ENCODE measurements at regions not wholly inside any gene's neighbourhood (a gene's known extent, or its start where the extent isn't known, plus 50 kb on each side); places are given as distances from the start of the nearest gene placed in this dataset.

DNA sequence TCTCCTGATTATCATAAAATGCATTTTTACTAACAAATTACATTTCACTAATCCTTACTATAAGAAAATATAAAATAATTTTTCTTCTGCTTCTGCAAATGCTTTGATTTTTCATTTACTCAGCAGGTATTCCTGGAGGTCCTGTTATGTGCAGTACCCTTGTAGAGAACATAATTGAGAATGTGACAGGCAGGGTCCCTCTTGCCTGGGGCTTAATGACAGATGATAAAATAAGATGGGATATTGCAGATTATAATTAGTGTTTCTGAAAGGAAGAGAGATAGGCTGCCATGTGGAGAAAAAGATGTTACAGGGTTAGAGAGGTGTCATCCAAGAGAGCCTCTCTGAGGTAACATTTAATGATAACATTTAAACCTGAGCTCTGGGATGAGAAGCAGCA is 128.9 kb downstream of the MAD2L1 start:
- TF ChIP-seq, protein P1, sequence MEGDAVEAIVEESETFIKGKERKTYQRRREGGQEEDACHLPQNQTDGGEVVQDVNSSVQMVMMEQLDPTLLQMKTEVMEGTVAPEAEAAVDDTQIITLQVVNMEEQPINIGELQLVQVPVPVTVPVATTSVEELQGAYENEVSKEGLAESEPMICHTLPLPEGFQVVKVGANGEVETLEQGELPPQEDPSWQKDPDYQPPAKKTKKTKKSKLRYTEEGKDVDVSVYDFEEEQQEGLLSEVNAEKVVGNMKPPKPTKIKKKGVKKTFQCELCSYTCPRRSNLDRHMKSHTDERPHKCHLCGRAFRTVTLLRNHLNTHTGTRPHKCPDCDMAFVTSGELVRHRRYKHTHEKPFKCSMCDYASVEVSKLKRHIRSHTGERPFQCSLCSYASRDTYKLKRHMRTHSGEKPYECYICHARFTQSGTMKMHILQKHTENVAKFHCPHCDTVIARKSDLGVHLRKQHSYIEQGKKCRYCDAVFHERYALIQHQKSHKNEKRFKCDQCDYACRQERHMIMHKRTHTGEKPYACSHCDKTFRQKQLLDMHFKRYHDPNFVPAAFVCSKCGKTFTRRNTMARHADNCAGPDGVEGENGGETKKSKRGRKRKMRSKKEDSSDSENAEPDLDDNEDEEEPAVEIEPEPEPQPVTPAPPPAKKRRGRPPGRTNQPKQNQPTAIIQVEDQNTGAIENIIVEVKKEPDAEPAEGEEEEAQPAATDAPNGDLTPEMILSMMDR (conservative IDR thresholded peaks at IDR 0.05; ENCODE audit: low read depth, low read length), result no peak
- no peak for TF ChIP-seq EZH2 (IDR thresholded peaks at IDR 0.05; ENCODE audit: low read length, unreplicated experiment)
